Colon (tissue), 2 donors: ENCODE measurements at regions not wholly inside any gene's neighbourhood (a gene's known extent, or its start where the extent isn't known, plus 50 kb on each side); places are given as distances from the start of the nearest gene placed in this dataset.

Experiments
- FAIRE-seq: peaks from 2 replicates; lab custom pipeline; 2012; peaks lifted over from hg19 to GRCh38; lab: Jason Lieb, UNC
- donor health status: control.
- donor health status: control.

GRCh38 chr11:16430674-16431073 lies 74.3 kb upstream of the SOX6 start:
- FAIRE-seq, result no peak

GRCh38 chr11:16421826-16422225 lies 65.5 kb upstream of the SOX6 start:
- FAIRE-seq, result no peak

DNA sequence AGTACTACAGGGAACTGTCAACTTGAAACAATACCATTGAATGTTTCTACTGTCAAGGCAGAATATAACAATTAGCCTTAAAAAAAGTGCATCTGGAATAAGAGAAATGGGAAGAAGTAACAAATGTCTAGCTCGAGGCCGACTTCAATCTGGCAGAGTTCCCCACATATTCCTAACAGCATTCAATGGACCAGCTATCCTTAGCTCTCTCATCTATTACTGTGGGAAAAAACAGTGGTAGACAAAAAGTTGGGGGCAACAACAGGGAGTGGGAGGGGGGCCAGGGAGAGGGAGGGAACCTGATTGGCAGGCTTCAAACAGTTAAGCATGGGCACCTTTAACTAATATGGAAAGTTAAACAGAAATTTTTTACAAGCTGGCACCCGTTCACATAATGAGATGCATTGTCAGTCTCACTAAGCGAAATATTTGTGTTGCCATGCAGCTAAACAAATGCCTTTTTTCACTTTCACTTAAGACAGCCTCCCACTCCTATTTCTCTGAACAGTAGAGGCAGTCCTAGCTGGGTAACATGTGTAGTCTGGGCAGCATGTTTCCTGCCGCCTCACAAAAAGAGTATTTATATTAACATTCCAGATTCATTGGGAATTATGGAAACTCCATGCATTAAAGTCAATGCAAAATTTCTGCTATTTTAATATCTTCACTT lies 62.2 kb upstream of the SOX6 start:
- no peak for FAIRE-seq

DNA sequence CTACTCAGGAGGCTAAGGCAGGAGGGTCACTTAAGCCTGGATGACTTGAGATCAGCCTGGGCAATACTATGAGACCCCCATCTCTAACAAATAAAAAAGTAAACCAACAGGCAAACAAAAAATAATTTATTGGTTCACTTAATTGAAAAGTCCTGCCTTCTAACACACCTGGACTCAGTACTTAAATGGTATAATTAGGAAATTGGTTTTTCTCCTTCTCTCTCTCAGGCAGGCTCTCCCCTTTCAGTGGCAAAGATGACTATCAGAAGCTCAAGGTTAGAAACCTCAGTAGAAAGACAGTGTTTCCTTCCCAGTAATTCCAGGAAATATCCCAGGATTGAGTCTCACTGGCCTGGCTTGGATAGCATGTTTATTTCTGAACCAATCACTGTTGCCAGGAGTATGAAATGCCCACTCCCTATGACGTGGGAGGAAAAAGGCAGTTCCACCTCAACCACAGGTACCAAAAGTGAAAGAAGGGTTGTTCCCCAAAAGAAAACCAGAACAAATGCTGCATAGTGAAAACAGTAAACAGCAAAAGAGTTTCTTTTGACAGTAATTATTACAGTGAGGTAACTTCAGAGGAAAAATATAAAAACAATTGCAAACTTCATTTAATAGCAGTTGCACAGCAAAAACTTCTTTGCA lies 56.3 kb upstream of the SOX6 start:
- FAIRE-seq, result no peak

DNA sequence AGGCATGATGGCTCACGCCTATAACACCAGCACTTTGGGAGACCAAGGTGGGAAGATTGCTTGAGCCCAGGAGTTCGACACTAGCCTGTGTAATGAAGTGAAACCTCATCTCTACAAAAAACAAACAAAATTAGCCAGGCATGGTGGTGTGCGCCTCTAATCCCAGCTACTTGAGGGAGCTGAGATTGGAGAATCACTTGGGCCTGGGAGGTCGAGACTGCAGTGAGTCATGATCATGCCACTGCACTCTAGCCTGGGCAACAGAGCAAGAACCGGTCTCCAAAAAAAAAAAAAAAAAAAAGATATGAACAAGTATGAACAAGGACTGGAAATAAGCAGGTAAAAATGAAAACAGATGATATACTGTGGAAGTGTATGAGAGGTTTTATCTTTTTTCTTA lies 54.1 kb upstream of the SOX6 start:
- FAIRE-seq, result no peak

DNA sequence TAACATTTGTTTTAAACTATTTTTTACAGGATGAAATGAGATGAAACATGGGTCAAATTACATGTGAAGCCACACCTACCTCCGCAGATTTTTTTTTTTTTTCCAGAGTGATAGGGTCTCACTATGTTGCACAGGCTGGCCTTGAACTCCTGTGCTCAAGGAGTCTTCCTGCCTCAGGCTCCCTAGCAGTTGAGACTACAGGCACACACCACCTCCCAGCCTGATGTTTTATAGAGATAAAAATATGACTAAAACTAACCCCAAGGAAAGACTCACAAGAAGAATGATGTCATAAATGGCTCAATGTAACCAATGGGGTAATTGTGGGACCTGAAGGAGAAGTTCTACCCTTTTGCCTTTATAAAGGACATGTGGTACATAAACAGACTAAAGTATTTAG lies 52.3 kb upstream of the SOX6 start:
- no peak for FAIRE-seq

GRCh38 chr11:16406226-16406625 lies 49.9 kb upstream of the SOX6 start:
- FAIRE-seq, result no peak
